Ammon's horn (tissue), 1 donor: ENCODE measurements at regions not wholly inside any gene's neighbourhood (a gene's known extent, or its start where the extent isn't known, plus 50 kb on each side); places are given as distances from the start of the nearest gene placed in this dataset.
"Not testable (repeated sequence)": the region's sequence is repeated elsewhere in the genome, so short reads cannot be mapped to it uniquely, and the experiment has no call there.

Experiments used
- DNase-seq: peaks from one replicate; pipeline ENCODE4 v3.0.0-alpha.2; 2016; ENCODE audit warnings: low spot score

DNA sequence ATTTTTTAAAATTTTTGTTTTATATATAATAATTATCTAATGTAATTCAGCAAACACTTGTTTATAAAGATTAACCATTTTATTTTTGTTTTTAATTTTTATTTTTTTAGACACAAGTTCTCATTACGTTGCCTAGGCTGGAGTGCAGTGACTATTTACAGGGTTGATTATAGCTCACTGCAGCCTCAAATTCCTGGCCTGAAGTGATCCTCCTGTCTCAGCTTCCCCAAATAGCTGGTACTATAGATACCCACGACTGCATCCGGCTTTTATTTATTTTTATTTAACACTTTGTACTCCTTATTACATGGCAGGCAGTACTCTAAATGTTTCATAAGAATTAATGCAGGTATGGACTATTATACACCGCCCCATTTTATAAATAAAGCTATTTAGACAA is 288.7 kb downstream of the MDFIC start:
- DNase-seq: no peak

DNA sequence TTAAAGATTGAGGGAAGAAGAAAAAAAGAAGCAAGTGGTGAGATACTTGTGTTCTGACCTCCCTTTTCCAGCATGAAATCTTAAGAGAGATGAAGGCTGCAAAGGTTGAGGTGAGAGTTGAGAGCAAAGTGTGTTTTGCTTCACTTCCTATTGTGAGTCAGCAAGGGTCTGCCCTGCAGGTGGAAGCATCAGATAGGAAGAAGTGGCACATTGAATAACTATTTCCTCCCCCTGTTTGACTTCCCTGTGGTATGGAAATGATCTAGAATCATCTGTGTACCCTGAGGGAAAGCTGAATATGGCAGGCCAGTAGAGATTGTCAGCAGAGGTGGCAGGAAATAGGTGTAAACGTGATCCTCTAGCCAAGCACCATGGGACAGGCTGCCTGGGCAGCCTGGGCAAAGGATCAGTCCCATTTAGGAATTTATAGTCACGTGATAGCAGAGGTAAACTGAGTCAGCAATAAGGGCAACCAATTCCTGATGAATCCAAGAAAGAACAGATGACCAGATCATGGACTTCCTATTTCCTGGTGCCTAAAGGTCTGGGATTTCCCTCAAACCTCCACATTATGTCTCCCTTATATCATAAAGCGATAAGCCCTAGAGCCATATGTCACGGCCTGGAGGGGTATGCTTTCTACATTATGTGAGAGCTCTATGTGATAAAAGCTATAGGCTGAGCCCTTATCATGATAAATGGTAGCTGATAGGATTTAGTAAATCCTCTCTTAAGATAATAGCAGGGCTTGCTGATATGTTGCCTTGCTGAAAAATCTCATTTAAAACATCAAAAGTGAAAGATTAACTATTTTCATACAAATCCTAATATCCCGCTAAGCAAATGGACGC is 287.0 kb downstream of the MDFIC start:
- no peak for DNase-seq

DNA sequence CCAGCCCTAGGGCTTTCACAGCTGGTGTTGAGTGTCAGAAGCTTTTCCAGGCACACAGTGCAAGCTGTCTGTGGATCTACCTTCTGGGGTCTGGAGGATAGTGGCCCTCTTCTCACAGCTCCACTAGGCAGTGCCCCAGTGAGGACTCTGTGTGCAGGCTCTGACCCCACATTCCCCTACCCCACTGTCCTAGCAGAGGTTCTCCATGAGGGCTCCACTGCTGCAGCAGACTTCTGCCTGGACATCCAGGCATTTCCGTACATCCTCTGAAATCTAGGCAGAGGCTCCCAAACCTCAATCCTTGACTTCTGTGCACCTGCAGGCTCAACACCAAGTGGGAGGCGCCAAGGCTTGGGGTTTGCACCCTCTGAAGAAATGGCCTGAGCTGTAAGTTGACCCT is 284.5 kb downstream of the MDFIC start:
- DNase-seq: not testable (repeated sequence)

DNA sequence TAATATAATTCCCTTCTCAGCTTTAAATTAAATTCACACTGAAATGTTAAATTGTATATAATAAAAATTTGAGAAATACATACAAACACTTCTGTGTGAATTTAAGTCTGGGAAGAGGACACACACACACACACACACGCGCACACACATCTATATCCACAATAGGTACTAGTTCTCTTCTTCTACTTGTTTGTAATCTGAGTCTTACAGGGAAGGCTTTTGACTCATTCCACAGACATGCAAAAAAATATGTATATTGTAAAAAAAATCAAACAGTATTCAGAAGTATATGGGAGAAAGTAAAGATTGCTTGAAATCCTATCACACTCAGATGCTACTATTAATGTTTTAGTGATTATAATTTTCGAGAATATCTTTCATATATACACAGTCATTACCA is 276.2 kb downstream of the MDFIC start:
- DNase-seq: no peak

DNA sequence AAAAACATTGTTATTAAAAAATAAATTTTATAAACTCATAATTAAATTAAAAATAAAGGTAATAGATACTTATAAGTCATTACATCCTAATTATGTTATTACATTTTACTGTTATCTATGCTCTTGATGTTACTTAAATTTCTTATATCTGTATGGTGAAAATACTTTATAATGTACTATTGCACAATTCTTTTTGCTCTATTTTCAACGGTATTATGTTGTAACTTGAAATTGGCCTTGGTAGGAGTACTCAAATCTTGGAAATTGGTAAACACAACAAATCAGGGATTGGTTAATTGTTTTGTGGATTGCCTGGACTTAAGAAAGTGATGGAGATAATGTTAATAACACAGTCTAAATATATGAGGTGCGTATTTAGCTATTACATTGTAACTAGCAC is 273.3 kb downstream of the MDFIC start:
- DNase-seq: no peak

DNA sequence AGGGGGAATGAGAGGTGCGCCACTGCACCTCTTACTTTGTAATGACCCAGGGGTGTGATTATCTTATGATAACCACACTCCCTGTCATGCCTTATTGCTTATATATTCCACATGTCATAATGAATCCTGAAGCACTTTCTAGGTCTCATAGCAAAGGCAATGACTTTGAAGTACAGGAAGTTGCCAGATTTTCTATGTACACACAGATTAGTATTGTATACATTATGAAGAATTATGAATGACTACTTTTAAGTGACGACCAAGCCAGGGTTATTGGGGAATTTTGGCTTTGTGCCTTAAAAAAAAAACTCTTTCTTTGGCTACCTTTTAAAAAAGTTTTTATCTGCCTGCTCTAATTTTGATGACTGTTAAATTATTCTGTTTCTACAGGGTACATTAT is 269.6 kb downstream of the MDFIC start:
- DNase-seq: no peak

DNA sequence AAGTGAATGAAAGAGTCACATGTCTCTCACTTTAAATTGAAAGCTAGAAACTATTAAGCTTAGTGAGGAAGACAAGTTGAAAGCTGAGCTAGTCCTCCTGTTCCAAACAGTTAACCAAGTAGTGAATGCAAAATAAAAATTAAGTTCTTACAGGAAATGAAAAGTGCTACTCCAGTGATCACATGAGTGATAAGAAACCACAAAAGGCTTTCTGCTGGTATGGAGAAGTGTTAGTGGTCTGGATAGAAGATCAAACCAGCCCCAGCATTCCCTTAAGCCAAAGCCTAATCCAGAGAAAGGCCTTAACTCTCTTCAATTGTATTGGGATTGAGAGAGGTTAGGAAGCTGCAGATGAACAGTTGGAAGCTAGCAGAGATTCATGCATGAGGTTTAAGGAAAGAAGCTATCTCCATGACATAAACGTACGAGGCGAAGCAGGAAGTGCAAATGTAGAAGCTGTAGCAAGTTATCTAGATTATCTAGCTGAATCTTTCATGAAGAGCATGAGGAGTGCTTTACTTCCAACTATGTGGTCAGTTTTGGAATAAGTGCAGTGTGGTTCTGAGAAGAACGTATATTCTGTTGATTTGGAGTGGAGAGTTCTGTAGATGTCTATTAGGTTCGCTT is 261.6 kb downstream of the MDFIC start:
- DNase-seq: no peak

DNA sequence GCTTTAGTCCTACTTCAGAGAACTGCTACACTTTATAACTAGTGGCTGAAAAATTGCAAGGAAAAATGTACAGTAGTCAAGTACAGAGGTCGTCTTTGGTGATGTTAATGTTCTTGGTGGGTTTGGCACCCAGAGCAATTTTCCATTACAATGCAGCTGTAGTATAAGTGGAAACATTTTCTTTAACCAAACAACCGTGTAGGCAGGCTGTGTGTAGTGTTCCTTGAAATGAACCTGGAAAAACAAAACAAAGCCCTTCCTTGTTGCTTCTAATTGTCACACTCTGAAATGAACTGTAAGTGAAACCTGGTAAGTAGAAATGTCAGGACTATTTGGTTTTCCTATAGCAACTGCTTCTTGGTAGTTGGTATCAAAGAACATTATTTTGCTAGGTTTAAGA is 256.9 kb downstream of the MDFIC start:
- DNase-seq: no peak

DNA sequence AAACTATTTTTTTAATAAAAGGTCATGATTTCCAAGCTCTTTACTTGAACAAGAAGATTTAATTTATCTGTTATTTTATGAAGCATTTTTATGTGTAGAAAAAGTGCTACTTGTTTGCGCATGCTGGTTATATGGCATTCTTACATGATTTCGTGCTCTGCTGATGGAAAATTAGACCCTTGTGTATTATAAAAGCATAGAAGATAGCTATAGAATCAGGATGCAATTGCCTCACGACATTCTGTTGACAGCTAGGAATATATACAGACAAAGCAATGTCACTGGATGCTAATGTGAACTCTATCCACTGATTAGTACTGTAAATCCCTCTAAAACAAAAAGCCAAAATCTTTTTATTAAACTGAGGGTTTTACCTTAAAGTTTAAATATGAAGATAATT is 255.9 kb downstream of the MDFIC start:
- no peak for DNase-seq

DNA sequence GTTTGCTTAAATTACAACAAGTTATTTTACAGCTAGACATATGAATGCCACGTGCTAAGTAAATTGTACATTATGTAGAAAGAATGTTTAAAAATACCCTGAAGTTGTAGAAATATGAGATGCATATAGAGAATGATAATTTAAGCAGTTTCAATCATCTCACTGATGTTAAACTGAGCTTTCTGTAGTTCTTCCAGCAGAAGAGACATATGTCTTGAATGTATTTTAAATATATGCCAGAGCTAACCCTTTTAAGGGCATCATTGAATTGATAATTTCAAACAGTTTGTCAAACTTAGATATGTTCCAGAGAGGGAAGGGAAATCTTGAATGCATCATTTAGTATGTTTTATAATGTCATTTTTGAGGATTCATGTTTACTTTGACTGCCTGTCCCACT is 255.2 kb downstream of the MDFIC start:
- no peak for DNase-seq

DNA sequence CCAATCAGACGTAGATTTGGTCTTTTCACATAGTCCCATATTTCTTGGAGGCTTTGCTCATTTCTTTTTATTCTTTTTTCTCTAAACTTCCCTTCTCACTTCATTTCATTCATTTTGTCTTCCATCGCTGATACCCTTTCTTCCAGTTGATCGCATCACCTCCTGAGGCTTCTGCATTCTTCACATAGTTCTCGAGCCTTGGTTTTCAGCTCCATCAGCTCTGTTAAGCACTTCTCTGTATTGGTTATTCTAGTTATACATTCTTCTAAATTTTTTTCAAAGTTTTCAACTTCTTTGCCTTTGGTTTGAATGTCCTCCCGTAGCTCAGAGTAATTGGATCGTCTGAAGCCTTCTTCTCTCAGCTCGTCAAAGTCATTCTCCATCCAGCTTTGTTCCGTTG is 250.5 kb downstream of the MDFIC start:
- DNase-seq: not testable (repeated sequence)

DNA sequence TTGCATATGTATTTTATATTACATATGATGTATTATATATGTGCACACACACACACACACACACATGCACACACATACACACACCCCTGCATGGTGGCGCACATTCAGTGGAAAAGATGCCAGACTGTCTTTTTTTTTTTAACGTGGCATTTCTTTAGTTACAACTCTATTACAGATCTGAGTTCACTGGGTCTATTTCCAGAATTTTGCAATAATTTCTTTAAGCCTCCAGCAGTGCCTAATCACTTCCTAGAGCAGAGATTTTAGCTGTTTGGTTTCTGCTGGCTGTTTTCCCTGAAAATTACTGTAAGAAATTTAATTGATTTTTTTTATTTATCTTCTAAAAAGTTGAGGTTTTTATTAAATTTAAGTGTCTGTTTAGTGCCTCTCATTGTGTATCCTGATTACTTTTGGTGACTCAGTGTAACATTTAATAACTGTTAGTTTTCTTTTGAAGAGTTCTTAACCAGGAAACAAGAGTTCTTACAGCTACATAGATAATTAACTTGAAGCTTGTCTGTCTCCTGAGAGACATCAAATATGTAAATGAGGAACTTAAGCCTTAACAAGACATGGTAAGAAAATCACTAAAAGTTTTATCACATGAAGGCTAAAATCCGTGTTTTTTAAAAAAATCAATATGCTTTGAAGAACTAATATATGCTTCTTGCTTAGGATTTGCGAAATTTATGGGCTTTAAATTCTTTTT is 232.0 kb downstream of the MDFIC start:
- DNase-seq: no peak

DNA sequence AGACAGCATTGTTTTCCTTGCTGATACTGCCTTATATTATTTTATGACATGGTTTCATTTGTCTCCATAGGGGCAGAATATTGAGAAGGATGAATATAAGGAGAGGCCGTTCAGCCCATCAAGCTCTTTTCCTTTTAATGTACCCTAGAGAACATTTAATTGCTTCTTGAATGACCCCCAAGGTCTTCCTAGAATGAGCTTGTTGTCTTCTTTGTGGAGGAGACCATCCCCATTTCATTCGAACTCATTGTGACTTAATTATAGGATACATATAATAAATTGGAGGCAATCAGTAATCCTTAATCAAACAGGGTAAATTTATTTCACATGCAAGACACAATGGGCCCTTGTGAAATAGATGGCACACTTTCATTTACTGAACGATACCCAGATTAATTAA is 231.3 kb downstream of the MDFIC start:
- no peak for DNase-seq

DNA sequence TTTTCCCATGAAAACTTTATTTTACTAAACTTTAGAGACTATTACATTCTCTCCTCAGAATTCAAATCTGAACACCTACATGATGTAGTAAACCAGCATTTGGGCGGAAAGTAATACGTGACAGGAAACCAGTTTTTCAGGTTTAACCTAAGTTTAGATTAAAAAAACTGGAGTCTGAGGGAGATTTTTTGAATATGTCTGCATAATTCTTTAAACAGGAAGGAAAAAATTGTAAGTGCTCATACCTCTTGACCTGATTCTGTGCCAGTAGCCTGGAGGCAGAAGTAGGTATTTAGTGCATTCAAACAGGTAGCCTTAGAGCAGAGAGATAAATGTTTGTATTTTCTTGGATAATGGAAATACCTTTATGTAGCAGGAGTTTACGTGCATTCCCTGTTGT is 224.3 kb downstream of the MDFIC start:
- DNase-seq: no peak

DNA sequence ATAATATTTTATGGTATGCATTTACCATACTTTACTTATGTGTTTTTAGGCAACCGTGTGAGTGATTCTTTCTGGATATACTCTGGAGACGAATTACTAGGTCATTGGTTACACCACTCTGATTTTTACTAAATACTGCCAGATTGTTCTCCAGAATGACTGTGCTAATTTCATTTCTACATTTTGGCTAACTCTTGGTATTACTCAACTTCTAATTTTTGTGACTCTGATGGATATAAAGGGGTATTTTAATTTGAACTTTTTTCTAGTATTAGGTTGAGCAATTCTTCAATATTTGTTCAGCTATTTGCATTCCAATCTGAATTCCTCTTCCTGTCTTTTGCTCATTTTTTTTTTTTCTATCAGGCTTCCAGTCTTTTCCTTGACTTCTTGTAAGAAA is 223.6 kb downstream of the MDFIC start:
- no peak for DNase-seq

DNA sequence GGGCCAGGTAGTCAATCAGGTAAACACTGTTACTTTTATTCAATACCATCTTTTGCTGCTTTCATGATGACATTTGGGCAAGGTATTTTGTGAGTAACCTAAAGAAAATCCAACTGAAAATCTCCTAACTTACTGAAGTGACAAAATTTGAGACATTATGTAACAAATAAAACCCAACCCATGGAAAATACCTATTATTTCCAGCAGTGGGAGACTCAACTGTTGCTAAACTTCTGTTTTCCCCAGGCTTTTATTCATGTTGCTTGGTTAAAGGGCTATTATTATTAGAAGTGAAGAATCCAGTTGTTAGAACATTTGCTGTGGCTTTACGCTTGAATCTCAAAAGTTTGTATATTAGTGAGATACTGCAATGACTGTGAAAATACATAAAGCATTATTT is 215.9 kb downstream of the MDFIC start:
- DNase-seq: no peak

DNA sequence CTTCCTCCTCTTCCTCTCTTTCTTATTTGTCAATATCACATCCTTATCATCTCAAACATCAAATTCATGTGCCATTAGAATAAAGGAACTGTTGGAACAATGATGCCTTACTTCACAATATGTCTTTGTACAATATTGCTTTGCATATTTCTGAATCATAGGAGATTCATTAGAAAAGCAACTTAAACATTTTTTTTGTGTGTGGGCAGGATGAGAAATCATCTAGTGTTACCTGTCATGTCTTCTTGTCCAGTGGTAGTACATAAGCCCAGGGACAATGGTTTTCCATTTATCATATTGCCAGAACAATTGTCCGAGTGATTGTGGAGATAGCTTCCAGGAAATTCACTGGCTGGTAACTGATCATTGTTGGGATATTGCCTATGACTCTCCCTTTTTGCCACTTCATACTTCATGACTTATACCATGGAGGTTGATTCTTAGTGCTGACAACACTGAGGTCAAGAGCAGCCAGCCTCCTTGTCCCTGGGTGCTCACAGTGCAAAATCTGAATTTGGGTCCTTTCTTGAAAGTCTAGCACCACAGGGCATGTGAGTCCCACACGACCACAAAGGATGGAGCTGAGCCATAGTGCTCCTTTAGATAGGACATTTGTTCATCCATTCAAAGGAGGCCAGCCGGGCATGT is 215.0 kb downstream of the MDFIC start:
- no peak for DNase-seq

DNA sequence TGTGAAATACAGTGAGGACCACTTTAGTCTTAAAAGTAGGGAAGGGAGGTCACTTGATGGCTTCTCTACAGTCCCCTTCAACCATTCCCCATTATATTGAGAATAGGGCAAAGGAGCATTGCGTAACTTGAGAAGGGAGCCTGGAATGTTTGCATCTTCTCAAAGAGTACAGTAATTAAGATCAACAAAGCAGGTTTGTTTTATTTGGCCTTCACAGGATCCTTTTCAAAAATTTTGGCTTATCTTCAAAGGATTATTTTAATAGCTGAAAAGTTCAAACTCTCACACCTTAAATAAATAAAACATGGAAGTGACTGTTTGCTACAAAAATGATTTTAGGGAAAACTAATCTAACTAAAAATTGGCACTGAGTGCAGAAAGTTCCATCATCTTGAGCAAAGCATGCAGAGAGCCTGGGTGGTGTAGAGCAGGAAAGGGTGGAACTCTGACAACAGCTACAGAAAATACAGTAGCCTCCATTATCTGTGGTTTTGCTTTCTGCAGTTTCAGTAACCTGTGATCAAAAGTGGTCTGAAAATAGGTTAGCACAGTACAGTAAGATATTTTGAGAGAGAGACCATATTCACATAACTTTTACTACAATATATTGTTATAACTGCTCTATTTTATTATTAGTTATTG is 214.0 kb downstream of the MDFIC start:
- DNase-seq: no peak

DNA sequence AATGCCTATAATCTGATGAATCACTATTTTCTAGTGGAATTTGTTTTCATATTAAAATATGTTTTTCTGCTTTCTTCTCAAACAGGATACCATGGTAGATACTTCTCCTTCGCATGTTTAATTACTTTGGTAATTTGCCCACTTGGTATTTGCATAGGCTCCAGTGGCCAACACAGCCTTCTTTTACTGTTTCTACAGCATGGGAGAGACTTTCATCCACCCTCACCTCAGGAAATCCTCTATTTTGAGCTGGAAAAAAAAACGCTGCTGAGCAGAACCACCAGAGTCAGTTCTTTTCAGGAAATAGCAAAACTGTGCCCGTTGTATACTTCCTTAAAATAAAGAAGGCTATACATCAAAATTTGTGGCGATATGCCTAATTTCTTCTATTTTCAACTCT is 213.3 kb downstream of the MDFIC start:
- DNase-seq: no peak

DNA sequence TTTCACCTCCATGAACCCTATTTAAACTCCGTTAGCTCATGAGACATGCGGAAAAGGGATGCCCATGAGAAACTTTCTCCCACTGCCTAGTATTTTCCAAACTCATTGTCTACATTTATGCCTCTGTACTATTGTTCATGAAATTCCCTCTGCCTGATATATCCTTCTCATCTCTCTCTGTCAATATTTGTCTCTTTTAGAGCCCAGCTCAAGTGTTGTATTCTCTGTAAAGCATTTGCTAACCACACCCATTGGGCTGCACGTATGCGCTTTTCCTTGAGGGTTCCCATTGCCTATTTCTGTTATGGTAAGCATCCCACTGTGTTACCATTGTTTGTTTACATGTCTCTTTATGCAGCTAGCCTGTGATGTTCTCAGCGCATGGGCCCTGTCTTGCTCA is 211.4 kb downstream of the MDFIC start:
- no peak for DNase-seq

DNA sequence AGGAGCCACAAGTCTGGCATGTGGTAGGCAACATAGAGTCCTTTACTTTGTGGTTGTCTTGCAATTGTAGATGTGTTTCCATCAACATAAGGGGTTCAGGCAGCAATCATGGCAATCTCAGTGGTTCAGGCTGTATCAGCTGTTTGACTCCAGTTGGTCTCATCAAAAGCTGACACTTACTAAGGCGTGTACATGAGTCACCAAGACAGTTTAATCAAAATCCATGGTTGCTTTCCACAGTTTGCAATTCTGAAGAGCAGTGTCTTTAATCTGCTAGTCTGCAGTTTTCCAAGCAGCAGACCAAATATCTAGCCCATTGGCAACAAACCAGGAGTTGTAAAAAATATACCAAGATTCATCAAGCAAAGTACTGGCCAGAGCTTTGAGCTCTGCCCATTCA is 210.2 kb downstream of the MDFIC start:
- no peak for DNase-seq

DNA sequence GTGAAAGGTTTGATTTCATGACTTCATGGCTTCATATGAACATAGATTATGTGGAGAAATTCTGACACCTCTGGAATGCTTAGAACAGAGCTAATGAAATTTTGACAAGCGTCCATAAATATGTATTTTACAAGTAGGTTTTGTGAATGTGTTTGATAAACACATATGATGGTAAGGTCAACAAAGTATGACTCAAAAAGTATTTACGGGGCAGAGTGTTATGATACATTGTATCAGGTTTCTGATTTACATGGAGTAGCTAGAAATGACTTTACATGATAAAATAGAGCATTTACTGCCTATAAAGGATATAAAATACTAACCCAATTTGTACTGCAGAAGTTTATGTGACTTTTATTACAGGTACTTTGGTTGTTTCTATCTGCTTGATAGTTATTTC is 206.3 kb downstream of the MDFIC start:
- DNase-seq: no peak
